ENCODE measurements at regions not wholly inside any gene's neighbourhood (a gene's known extent, or its start where the extent isn't known, plus 50 kb on each side); places are given as distances from the start of the nearest gene placed in this dataset.

- POLR2A ChIA-PET: interaction anchor here (0.6 kb wide), 1 partner anchor 115 kb away, joined by 4 read pairs; no protein-coding TSS in a partner anchor
- no peak for DNase-seq (ENCODE audit: extremely low spot score)
These were observed 275.4 kb upstream of the USP24 start for GRCh38 chr1:55490547-55490946.

DNA sequence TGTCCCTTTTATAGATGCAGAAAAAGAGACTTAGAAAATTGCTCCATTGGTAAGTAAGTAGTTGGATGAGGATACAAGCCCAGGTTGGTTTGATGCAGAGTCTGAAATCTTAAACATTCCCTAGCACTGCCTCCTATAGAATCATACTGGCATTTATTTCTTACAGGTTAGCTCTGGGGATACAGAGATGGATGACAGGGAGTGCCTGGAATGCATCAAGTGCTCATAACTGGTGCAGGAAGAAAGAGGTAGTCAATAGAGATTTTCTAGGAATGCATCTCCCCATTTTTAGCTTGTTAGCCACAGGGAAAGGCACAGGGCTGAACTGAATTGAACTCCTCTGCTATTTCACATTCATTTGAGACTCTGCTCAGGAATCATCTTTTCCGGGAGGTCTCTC, 269.0 kb upstream of the USP24 start:
- DNase-seq (ENCODE audit: extremely low spot score): no peak
- ChIA-PET CTCF (no interaction called here), POLR2A (no interaction called here)
- no peak for TF ChIP-seq CTCF (IDR thresholded peaks at IDR 0.05; ENCODE audit: control extremely low read depth, extremely low read depth, low read depth, missing control alignments)

More at GRCh38 chr1:55490547-55490946, 275.4 kb upstream of the USP24 start:
- no peak for TF ChIP-seq CTCF (IDR thresholded peaks at IDR 0.05; ENCODE audit: control extremely low read depth, extremely low read depth, low read depth, missing control alignments)
- CTCF ChIA-PET: interaction anchor here (2.4 kb wide), 1 partner anchor 11 kb away, joined by 6 read pairs; no protein-coding TSS in a partner anchor

GRCh38 chr1:55483523-55483922, 268.4 kb upstream of the USP24 start:
- no peak for DNase-seq (ENCODE audit: extremely low spot score)
- ChIA-PET POLR2A (no interaction called here), CTCF (interaction anchor here (0.8 kb wide), 1 partner anchor 1101 kb away, joined by 3 read pairs; no protein-coding TSS in a partner anchor)
- TF ChIP-seq CTCF (IDR thresholded peaks at IDR 0.05; ENCODE audit: control extremely low read depth, extremely low read depth, low read depth, missing control alignments): no peak

DNA sequence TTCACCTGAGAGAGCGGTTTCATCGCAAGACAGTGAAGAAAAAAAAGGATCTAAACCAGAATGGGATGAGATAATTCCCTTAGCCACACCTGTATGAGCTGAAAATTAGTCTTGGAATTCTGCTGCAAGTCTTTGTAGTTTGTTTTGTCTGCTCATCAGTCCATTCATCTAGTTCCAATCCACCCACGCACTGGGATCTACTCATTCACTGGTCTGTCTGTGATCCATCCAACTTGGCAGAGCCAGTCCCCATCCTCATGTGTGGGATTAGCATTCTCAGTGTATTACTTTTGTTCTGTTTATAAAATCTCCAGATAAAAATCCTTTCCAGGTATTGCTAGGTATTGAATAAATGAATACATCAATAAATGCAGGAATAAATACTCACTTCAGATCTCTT, 266.5 kb upstream of the USP24 start:
- TF ChIP-seq CTCF (IDR thresholded peaks at IDR 0.05; ENCODE audit: control extremely low read depth, extremely low read depth, low read depth, missing control alignments): no peak
- ChIA-PET CTCF (no interaction called here), POLR2A (no interaction called here)
- DNase-seq (ENCODE audit: extremely low spot score): no peak

DNA sequence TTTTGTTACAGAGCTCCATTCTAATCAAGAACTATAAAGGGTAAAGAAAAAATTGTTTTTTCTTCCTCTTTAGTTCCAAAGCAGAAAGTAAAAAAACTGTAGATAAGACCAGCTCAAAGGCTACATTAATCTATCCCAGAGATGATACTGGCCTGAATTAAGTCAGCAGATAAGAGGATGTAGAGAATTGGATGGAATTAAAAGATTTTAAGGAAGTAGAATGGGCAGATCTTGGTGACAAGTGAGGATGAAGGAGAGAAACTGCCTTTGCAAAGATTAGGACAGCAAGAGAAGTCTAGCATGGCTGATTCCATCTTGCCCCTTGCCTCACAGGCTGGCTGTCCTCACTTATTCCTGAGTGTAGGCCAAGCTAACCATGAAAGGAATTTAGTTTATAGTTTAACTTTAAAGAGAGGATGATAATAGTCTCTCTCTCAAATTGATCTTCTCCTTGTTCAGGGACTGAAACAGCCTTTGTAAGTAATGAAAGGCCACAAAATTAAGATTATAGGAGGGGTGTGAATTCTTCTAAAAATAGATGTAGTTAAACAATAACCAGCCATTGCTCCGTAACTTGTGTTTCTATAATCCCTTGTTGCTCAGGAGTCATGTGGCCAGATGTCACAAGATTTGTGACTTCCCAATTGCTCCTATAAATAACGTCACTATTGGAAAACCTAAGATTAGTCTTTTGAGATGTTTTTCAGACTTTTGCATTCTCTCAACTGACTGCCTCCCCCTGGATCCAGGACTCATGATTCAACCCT, 265.0 kb upstream of the USP24 start:
- ChIA-PET POLR2A (no interaction called here), CTCF (interaction anchor here (0.9 to 2.2 kb wide), 3 partner anchors 11 to 1104 kb away, joined by 3 to 15 read pairs (median 6); no protein-coding TSS in a partner anchor)
- TF ChIP-seq CTCF (IDR thresholded peaks at IDR 0.05; ENCODE audit: control extremely low read depth, extremely low read depth, low read depth, missing control alignments): no peak
- no peak for DNase-seq (ENCODE audit: extremely low spot score)

DNA sequence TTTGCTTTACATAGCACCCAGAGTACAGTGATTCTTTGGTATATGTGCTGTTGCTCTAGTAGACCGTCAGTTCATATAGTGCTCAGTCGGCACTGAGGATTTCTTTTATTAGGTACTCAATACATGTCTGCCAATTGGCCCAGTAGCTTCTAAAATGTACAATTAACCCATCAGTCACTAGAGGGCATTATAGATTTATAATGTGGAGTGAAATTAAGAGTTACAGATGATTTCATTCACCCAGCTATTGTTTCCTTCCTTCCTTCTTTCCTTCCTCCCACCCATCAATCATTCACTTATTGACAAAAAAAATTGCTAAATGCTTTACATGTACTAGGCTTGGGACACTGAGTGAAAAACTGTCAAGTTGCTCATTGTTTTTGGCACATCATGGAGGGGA, 263.6 kb upstream of the USP24 start:
- POLR2A ChIA-PET: no interaction called here
- CTCF ChIA-PET: interaction anchor here (0.7 to 2.2 kb wide), 8 partner anchors 9 to 1232 kb away, joined by 3 to 15 read pairs (median 4); no protein-coding TSS in a partner anchor
- no peak for DNase-seq (ENCODE audit: extremely low spot score)
- no peak for TF ChIP-seq CTCF (IDR thresholded peaks at IDR 0.05; ENCODE audit: control extremely low read depth, extremely low read depth, low read depth, missing control alignments)

All from GM10248 (cell line).